HFFc6 (cell line): ENCODE measurements at regions not wholly inside any gene's neighbourhood (a gene's known extent, or its start where the extent isn't known, plus 50 kb on each side); places are given as distances from the start of the nearest gene placed in this dataset.

Source experiments
- DNase-seq: peaks from one replicate; pipeline ENCODE4 v3.0.0-alpha.2; 2018
- H3K27ac Mint-ChIP-seq: 2 replicates; pipeline ENCODE4 v1.8.0; 2020; ENCODE audit warnings: mild to moderate bottlenecking, mixed read lengths
- H3K27me3 Mint-ChIP-seq: 2 replicates; pipeline ENCODE4 v1.8.0; 2021; ENCODE audit warnings: mild to moderate bottlenecking, moderate library complexity, mixed read lengths; ENCODE audit not compliant: insufficient read depth
- H3K36me3 Mint-ChIP-seq: 2 replicates; pipeline ENCODE4 v1.8.0; 2021; ENCODE audit warnings: low read depth, mixed read lengths
- H3K4me1 Mint-ChIP-seq: 2 replicates; pipeline ENCODE4 v1.8.0; 2020; ENCODE audit warnings: low read depth, mixed read lengths
- H3K4me3 Mint-ChIP-seq: 2 replicates; pipeline ENCODE4 v1.8.0; 2020; ENCODE audit warnings: mild to moderate bottlenecking, moderate library complexity, mixed read lengths
- H3K9me3 Mint-ChIP-seq: 2 replicates; pipeline ENCODE4 v1.8.0; 2020; ENCODE audit warnings: mild to moderate bottlenecking, mixed read lengths
- TF ChIP-seq, protein P1 (sequence below): fragments of 200-600 bp; sonication (generic); IDR thresholded peaks from 2 replicates; pipeline ENCODE4 v1.5.0; 2021; ENCODE audit warnings: antibody characterized with exemption, mild to moderate bottlenecking

DNA sequence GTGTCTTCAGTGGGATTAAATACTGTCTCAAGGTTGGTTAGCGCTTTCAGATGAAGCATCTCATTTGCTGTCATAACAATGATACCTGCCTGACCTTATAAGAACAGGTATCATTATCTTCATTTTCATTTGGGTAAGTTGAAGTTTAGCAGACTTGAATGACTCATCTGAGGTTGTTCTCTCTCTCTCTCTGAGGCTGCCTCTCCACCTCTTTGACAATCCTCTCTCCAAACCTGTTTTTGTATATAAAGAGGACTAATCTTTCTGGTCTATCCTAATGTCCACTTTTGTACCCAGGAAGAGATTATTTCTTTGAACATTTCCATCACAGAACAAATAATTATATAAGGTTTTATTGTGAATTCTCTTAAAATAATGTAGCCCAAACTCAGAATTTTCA lies 291.4 kb downstream of the KLF6 start:
- no peak overlapping the region for H3K27ac Mint-ChIP-seq
- H3K4me1 Mint-ChIP-seq, result peaks cover under 1% of the 10 kb centered on the region; the same call in 1 of the 2 replicates
- no peaks in the 10 kb centered on the region for H3K36me3 Mint-ChIP-seq
- TF ChIP-seq, protein P1, sequence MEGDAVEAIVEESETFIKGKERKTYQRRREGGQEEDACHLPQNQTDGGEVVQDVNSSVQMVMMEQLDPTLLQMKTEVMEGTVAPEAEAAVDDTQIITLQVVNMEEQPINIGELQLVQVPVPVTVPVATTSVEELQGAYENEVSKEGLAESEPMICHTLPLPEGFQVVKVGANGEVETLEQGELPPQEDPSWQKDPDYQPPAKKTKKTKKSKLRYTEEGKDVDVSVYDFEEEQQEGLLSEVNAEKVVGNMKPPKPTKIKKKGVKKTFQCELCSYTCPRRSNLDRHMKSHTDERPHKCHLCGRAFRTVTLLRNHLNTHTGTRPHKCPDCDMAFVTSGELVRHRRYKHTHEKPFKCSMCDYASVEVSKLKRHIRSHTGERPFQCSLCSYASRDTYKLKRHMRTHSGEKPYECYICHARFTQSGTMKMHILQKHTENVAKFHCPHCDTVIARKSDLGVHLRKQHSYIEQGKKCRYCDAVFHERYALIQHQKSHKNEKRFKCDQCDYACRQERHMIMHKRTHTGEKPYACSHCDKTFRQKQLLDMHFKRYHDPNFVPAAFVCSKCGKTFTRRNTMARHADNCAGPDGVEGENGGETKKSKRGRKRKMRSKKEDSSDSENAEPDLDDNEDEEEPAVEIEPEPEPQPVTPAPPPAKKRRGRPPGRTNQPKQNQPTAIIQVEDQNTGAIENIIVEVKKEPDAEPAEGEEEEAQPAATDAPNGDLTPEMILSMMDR, result no peak
- H3K4me3 Mint-ChIP-seq, result no peak overlapping the region
- H3K9me3 Mint-ChIP-seq, result no peaks in the 10 kb centered on the region
- DNase-seq, result no peak
- peaks cover 9% of the 10 kb centered on the region for H3K27me3 Mint-ChIP-seq

GRCh38 chr10:3491571-3491970 lies 293.4 kb downstream of the KLF6 start:
- TF ChIP-seq, protein P1, result no peak
- no peak overlapping the region for H3K4me3 Mint-ChIP-seq
- H3K36me3 Mint-ChIP-seq, result no peaks in the 10 kb centered on the region
- no peaks in the 10 kb centered on the region for H3K9me3 Mint-ChIP-seq
- no peaks in the 10 kb centered on the region; the same call in 1 of the 2 replicates for H3K4me1 Mint-ChIP-seq
- DNase-seq, result no peak
- no peak overlapping the region for H3K27ac Mint-ChIP-seq
- H3K27me3 Mint-ChIP-seq, result peaks cover 11% of the 10 kb centered on the region

- no peak for DNase-seq
- Mint-ChIP-seq H3K4me3 (no peak overlapping the region), H3K27me3 (peaks cover 3% of the 10 kb centered on the region), H3K27ac (no peak overlapping the region), H3K4me1 (peaks cover 22% of the 10 kb centered on the region), H3K9me3 (no peaks in the 10 kb centered on the region), H3K36me3 (no peaks in the 10 kb centered on the region)
- TF ChIP-seq, protein P1, result no peak
Observed at GRCh38 chr10:3487228-3487627, 297.8 kb downstream of the KLF6 start.

GRCh38 chr10:3486346-3487065 lies 298.5 kb downstream of the KLF6 start:
- DNase-seq, result no peak
- no peaks in the 10 kb centered on the region for H3K36me3 Mint-ChIP-seq
- H3K27ac Mint-ChIP-seq, result no peak overlapping the region
- H3K9me3 Mint-ChIP-seq, result no peaks in the 10 kb centered on the region
- TF ChIP-seq, protein P1, result no peak
- peaks cover 3% of the 10 kb centered on the region for H3K27me3 Mint-ChIP-seq
- H3K4me3 Mint-ChIP-seq, result no peak overlapping the region
- H3K4me1 Mint-ChIP-seq, result peaks cover 29% of the 10 kb centered on the region

DNA sequence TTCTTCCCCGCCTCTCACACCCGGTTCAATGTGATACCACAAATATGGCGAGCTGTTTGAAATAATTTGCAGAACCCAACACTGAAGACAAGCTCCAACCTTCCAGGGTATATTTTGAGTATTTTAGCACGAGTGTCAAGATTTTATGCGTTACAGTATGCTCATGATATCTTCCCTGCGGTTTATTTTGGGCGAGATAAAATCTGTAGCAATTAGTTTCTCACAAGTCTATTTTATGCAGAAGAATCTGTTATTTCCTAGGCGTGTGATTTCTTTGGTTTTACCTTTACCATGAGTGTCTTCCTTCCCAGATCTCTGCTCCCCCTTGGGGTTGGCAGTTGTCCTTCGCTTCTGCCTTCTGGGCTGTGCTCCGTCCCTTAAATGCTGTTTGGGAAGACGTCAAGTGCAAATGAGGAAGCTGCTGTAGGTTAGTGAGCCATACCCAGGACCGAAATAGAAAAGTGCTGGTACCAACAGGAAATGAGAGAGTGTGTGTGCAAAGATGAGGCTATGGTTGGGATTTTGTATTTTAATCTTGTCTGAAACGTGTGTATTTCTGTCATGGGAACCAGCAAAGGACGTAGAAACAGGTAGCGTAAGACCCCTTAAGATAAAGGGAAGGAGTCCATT lies 299.8 kb downstream of the KLF6 start:
- H3K4me3 Mint-ChIP-seq, result no peak overlapping the region
- H3K27ac Mint-ChIP-seq, result no peak overlapping the region
- peaks cover 30% of the 10 kb centered on the region for H3K4me1 Mint-ChIP-seq
- no peaks in the 10 kb centered on the region for H3K36me3 Mint-ChIP-seq
- TF ChIP-seq, protein P1, result no peak
- no peak for DNase-seq
- no peaks in the 10 kb centered on the region for H3K9me3 Mint-ChIP-seq
- H3K27me3 Mint-ChIP-seq, result peaks cover 4% of the 10 kb centered on the region
